Gastroesophageal sphincter (tissue), 4 donors: ENCODE measurements at regions not wholly inside any gene's neighbourhood (a gene's known extent, or its start where the extent isn't known, plus 50 kb on each side); places are given as distances from the start of the nearest gene placed in this dataset.
"Not testable (repeated sequence)": the region's sequence is repeated elsewhere in the genome, so short reads cannot be mapped to it uniquely, and the experiment has no call there.

Experiments used
- ATAC-seq: fragments of 150-250 bp; one replicate; pipeline ENCODE4 v1.9.1; 2016; ENCODE audit warnings: mild to moderate bottlenecking, moderate library complexity
- H3K27ac ChIP-seq, 4 donors: fragments of 200-600 bp; sonication (generic) in 3 of 4; 1 replicate in 3 of 4; 2 replicates in 1 of 4; pipeline ENCODE4 v1.5.1; 2016 to 2019
- H3K27me3 ChIP-seq: fragments of 200-600 bp; sonication (generic); one replicate; pipeline ENCODE4 v1.5.1; 2019
- H3K36me3 ChIP-seq, 2 donors: fragments of 200-600 bp; sonication (generic); one replicate each; pipeline ENCODE4 v1.5.1; 2019; ENCODE audit warnings: control low read depth in 1 of 2
- H3K4me1 ChIP-seq, 3 donors: fragments of 200-600 bp; sonication (generic); 1 replicate in 2 of 3; 2 replicates in 1 of 3; pipeline ENCODE4 v1.5.1; 2016 to 2019; ENCODE audit warnings: control low read depth in 2 of 3
- H3K4me3 ChIP-seq, 2 donors: fragments of 200-600 bp; sonication (generic); one replicate each; pipeline ENCODE4 v1.5.1; 2019; ENCODE audit warnings: mild to moderate bottlenecking in 1 of 2, moderate library complexity in 1 of 2
- H3K9me3 ChIP-seq, 3 donors: fragments of 200-600 bp; sonication (generic); one replicate each; pipeline ENCODE4 v1.5.1; 2017 to 2019; ENCODE audit warnings: control low read depth in 2 of 3
- WGBS, 2 donors: methylation state at CpG; one replicate each; pipeline ENCODE4 v1.1.5; 2018; ENCODE audit warnings: low coverage in 1 of 2; 5-methylcytosine and 5-hydroxymethylcytosine counted together

DNA sequence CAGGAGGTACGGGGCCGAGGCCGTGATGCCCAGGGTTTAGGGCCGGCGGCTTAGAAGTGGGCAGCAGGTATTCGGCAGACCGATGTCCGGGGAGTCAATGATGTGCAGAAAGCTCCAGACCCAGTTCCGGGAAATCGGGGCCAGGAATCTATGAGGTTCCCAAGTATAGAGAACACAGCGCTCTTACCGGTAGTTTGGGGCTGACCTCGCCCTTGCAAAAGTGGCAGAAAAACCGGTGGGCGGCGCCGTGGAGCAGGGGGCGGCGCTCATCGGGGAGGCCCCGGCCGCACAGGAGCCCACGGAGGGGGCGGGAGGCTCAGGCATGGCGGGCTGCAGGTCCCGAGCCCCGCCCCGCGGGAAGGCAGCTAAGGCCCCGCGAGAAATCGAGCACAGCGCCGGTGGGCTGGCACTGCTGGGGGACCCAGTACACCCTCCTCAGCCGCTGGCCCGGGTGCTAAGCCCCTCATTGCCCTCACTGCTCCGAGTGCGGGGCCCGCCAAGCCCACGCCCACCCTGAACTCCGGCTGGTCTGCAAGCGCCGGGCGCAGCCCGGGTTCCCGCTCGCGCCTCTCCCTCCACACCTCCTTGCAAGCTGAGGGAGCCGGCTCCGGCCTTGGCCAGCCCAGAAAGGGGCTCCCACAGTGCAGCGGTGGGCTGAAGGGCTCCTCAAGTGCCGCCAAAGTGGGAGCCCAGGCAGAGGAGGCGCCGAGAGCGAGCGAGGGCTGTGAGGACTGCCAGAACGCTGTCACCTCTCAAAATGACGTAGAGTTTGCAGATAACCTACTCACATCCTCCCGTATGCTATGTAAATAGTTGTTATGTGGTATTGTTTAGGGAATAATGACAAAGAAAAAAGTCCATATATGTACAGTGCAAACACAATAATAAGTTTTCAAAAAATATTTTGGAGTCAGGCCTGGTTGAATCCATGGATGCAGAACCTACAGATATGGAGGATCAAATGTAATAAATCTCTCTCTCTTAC is 80.6 kb upstream of the NBPF20 start:
- not testable (repeated sequence) for H3K4me1 ChIP-seq
- WGBS, 2 donors: 30% methylated on average over 2 of the region's 59 CpGs; no CpG with 5 or more reads in 1 of the 2 donors

GRCh38 chr1:145504834-145505413 is 79.5 kb upstream of the NBPF20 start:
- not testable (repeated sequence) for H3K4me3 ChIP-seq, H3K4me1 ChIP-seq, H3K27me3 ChIP-seq, H3K36me3 ChIP-seq, H3K27ac ChIP-seq, H3K9me3 ChIP-seq
- no CpG with 5 or more reads among the region's 17 CpGs for WGBS, 2 donors
- ATAC-seq: peak; percentile 53

More for the DNA sequence above, 80.6 kb upstream of the NBPF20 start:
- not testable (repeated sequence) for H3K4me3 ChIP-seq, H3K9me3 ChIP-seq, H3K27me3 ChIP-seq, H3K36me3 ChIP-seq, H3K27ac ChIP-seq
- ATAC-seq: peak; percentile 66

GRCh38 chr1:145504310-145504709 is 78.9 kb upstream of the NBPF20 start:
- H3K36me3 ChIP-seq, H3K27ac ChIP-seq, H3K4me3 ChIP-seq, H3K4me1 ChIP-seq, H3K27me3 ChIP-seq, ATAC-seq, H3K9me3 ChIP-seq: not testable (repeated sequence)
- WGBS, 2 donors: no CpG with 5 or more reads among the region's 2 CpGs

GRCh38 chr1:145500251-145500650 is 74.8 kb upstream of the NBPF20 start:
- no CpG with 5 or more reads among the region's 5 CpGs for WGBS, 2 donors
- not testable (repeated sequence) for H3K4me1 ChIP-seq, H3K27me3 ChIP-seq, H3K36me3 ChIP-seq, H3K27ac ChIP-seq, H3K9me3 ChIP-seq, H3K4me3 ChIP-seq, ATAC-seq

- H3K36me3 ChIP-seq, H3K4me1 ChIP-seq, H3K27me3 ChIP-seq, H3K27ac ChIP-seq, H3K4me3 ChIP-seq, H3K9me3 ChIP-seq, ATAC-seq: not testable (repeated sequence)
- WGBS, 2 donors: 42% methylated on average over 2 of the region's 7 CpGs; no CpG with 5 or more reads in 1 of the 2 donors
Measured at GRCh38 chr1:145495077-145495871, 69.9 kb upstream of the NBPF20 start.

- not testable (repeated sequence) for ATAC-seq, H3K27ac ChIP-seq, H3K9me3 ChIP-seq, H3K36me3 ChIP-seq, H3K4me3 ChIP-seq, H3K4me1 ChIP-seq
- peaks cover 23% of the 10 kb centered on the region for H3K27me3 ChIP-seq
- no CpG with 5 or more reads among the region's 31 CpGs for WGBS, 2 donors
Measured at GRCh38 chr1:145488193-145488933, 63.0 kb upstream of the NBPF20 start.

GRCh38 chr1:145487156-145487555 is 61.8 kb upstream of the NBPF20 start:
- ATAC-seq, H3K27ac ChIP-seq, H3K9me3 ChIP-seq, H3K36me3 ChIP-seq, H3K4me1 ChIP-seq: not testable (repeated sequence)
- Histone ChIP-seq H3K4me3 (peak overlapping the region in 1 of 2 donors; percentile 36), H3K27me3 (peaks cover 23% of the 10 kb centered on the region)
- no CpG with 5 or more reads among the region's 36 CpGs for WGBS, 2 donors

GRCh38 chr1:145484257-145484656 is 58.9 kb upstream of the NBPF20 start:
- not testable (repeated sequence) for H3K36me3 ChIP-seq, H3K27ac ChIP-seq, H3K4me3 ChIP-seq, H3K9me3 ChIP-seq, H3K4me1 ChIP-seq
- WGBS, 2 donors: no CpG with 5 or more reads among the region's 4 CpGs
- ATAC-seq: peak; percentile 39
- peaks cover 23% of the 10 kb centered on the region for H3K27me3 ChIP-seq

- not testable (repeated sequence) for ATAC-seq, H3K27ac ChIP-seq, H3K4me1 ChIP-seq, H3K4me3 ChIP-seq, H3K9me3 ChIP-seq, H3K36me3 ChIP-seq
- peaks cover 23% of the 10 kb centered on the region for H3K27me3 ChIP-seq
- 28% methylated on average over 3 of the region's 8 CpGs; no CpG with 5 or more reads in 1 of the 2 donors for WGBS, 2 donors
Measured at GRCh38 chr1:145482214-145482860, 56.9 kb upstream of the NBPF20 start.

DNA sequence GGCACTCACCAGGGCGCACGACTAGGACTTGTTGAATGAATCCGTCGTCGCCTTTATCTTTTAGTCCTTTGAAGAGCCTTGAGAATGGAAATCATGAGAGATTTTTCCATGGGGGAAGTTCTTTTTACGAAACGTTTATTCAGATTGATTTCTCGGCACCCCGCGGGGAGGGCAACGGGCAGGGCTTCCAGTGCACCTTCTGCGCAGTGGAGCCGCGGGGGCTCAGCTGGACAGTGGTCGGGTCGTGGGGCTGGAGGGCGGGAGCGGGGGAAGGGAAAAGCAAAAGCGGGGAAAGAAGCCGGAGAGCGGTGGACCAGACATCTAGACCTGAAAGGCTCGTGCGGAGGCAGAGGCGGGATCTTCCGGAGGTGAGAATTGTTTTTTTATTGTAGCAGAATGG is 50.6 kb upstream of the NBPF20 start:
- H3K27ac ChIP-seq, H3K4me1 ChIP-seq, ATAC-seq, H3K9me3 ChIP-seq, H3K36me3 ChIP-seq: not testable (repeated sequence)
- H3K4me3 ChIP-seq: peak overlapping the region in 1 of 2 donors; percentile 10
- peaks cover 25% of the 10 kb centered on the region for H3K27me3 ChIP-seq
- WGBS, 2 donors: 6% methylated on average over 10 of the region's 25 CpGs; no CpG with 5 or more reads in 1 of the 2 donors

- not testable (repeated sequence) for H3K36me3 ChIP-seq, H3K27ac ChIP-seq, H3K4me1 ChIP-seq, H3K9me3 ChIP-seq, ATAC-seq
- no CpG with 5 or more reads among the region's 41 CpGs for WGBS, 2 donors
- peaks cover 25% of the 10 kb centered on the region for H3K27me3 ChIP-seq
- peak overlapping the region in 1 of 2 donors; percentile 10 for H3K4me3 ChIP-seq
Measured at GRCh38 chr1:145475369-145475915, 50.0 kb upstream of the NBPF20 start.
